CD14-positive monocyte (primary cell): ENCODE measurements at regions not wholly inside any gene's neighbourhood (a gene's known extent, or its start where the extent isn't known, plus 50 kb on each side); places are given as distances from the start of the nearest gene placed in this dataset.

ENCODE experiments used
- DNase-seq, 3 donors: peaks; one replicate each; pipeline ENCODE4 v3.0.0-alpha.2; 2011 to 2022
- H2AFZ ChIP-seq: 2 replicates; pipeline ENCODE4 v1.6.0; 2012; ENCODE audit warnings: mild to moderate bottlenecking, low read depth, low read length, inconsistent platforms; ENCODE audit not compliant: insufficient read depth, poor library complexity, severe bottlenecking
- H3K27ac ChIP-seq, 2 donors: 1 replicate in 1 of 2; 2 replicates in 1 of 2; pipeline ENCODE4 v1.5.1; 2012 to 2013; ENCODE audit warnings: low read length in 2 of 2, control low read depth in 1 of 2, inconsistent platforms in 1 of 2, low read depth in 1 of 2, mild to moderate bottlenecking in 1 of 2
- H3K27me3 ChIP-seq, 2 donors: one replicate each; pipeline versions ENCODE4 v1.6.0 to v1.6.1; 2011 to 2013; ENCODE audit warnings: low read length in 2 of 2; ENCODE audit not compliant: control insufficient read depth in 2 of 2, insufficient read depth in 2 of 2
- H3K36me3 ChIP-seq, 2 donors: replicated peaks in 1 of 2; 1 replicate in 1 of 2; 2 replicates in 1 of 2; pipeline versions ENCODE4 v1.5.1 to v1.6.1; 2012 to 2013; ENCODE audit warnings: low read length in 2 of 2, control low read depth in 1 of 2, inconsistent platforms in 1 of 2, mild to moderate bottlenecking in 1 of 2; ENCODE audit not compliant: insufficient read depth in 2 of 2, control insufficient read depth in 1 of 2
- H3K4me1 ChIP-seq, 2 donors: 1 replicate in 1 of 2; 2 replicates in 1 of 2; pipeline versions ENCODE4 v1.5.1 to v1.6.1; 2012 to 2013; ENCODE audit warnings: low read length in 2 of 2, control low read depth in 1 of 2, inconsistent platforms in 1 of 2, mild to moderate bottlenecking in 1 of 2, moderate library complexity in 1 of 2; ENCODE audit not compliant: insufficient read depth in 2 of 2, control insufficient read depth in 1 of 2
- H3K4me2 ChIP-seq: replicated peaks from 2 replicates; pipeline ENCODE3; 2012; ENCODE audit warnings: low read length, moderate library complexity, mild to moderate bottlenecking; ENCODE audit not compliant: poor library complexity, severe bottlenecking; ENCODE audit errors: extremely low read depth
- H3K4me3 ChIP-seq, 3 experiments: fragments of 200-600 bp in 1 of 3; sonication (generic) in 1 of 3; replicated peaks in 1 of 3; 1 replicate in 2 of 3; 2 replicates in 1 of 3; pipeline ENCODE4 v1.5.1; 2011 to 2013; ENCODE audit warnings: low read length in 3 of 3, mild to moderate bottlenecking in 3 of 3, control low read depth in 2 of 3, low read depth in 2 of 3, inconsistent platforms in 1 of 3, moderate library complexity in 1 of 3
- H3K79me2 ChIP-seq: 2 replicates; pipeline ENCODE4 v1.6.0; 2012; ENCODE audit warnings: mild to moderate bottlenecking, control low read depth, inconsistent platforms, low read length, moderate library complexity; ENCODE audit not compliant: insufficient read depth
- H3K9ac ChIP-seq: 2 replicates; pipeline ENCODE4 v1.6.0; 2017; ENCODE audit warnings: low read length, mild to moderate bottlenecking; ENCODE audit not compliant: insufficient read depth, poor library complexity, severe bottlenecking
- H3K9me3 ChIP-seq, 2 donors: replicated peaks in 1 of 2; 1 replicate in 1 of 2; 2 replicates in 1 of 2; pipeline versions ENCODE4 v1.5.1 to v1.6.1; 2012 to 2013; ENCODE audit warnings: low read length in 2 of 2, control low read depth in 1 of 2; ENCODE audit not compliant: control insufficient read depth in 1 of 2, insufficient read depth in 1 of 2
- H4K20me1 ChIP-seq: 2 replicates; pipeline ENCODE4 v1.6.0; 2012; ENCODE audit warnings: mild to moderate bottlenecking, low read length, control low read depth, moderate library complexity; ENCODE audit not compliant: insufficient read depth
- H3K27ac Mint-ChIP-seq, 7 donors: one replicate each; pipeline ENCODE4 v1.8.0; 2020; ENCODE audit warnings: mild to moderate bottlenecking in 7 of 7, mixed read lengths in 7 of 7, moderate library complexity in 6 of 7, inconsistent platforms in 2 of 7
- H3K27me3 Mint-ChIP-seq, 3 donors: one replicate each; pipeline ENCODE4 v1.8.0; 2021 to 2022; ENCODE audit warnings: low read depth in 3 of 3, mild to moderate bottlenecking in 3 of 3, mixed read lengths in 3 of 3, moderate library complexity in 3 of 3, inconsistent platforms in 1 of 3
- H3K36me3 Mint-ChIP-seq, 2 donors: one replicate each; pipeline ENCODE4 v1.8.0; 2020; ENCODE audit warnings: mixed read lengths in 2 of 2, inconsistent platforms in 1 of 2, mild to moderate bottlenecking in 1 of 2
- H3K4me1 Mint-ChIP-seq: one replicate; pipeline ENCODE4 v1.8.0; 2020; ENCODE audit warnings: mild to moderate bottlenecking, mixed read lengths
- H3K4me3 Mint-ChIP-seq, 2 donors: one replicate each; pipeline ENCODE4 v1.8.0; 2020; ENCODE audit warnings: mild to moderate bottlenecking in 2 of 2, mixed read lengths in 2 of 2, moderate library complexity in 1 of 2
- H3K9me3 Mint-ChIP-seq, 7 donors: one replicate each; pipeline ENCODE4 v1.8.0; 2020 to 2022; ENCODE audit warnings: mixed read lengths in 7 of 7, mild to moderate bottlenecking in 6 of 7, moderate library complexity in 6 of 7, inconsistent platforms in 2 of 7
- WGBS: methylation state at CpG from one replicate; pipeline ENCODE4 v1.1.5; 2013; ENCODE audit warnings: missing lambda C conversion rate; ENCODE audit not compliant: insufficient coverage; 5-methylcytosine and 5-hydroxymethylcytosine counted together
- intact Hi-C, 2 donors: fragments of 100-400 bp; cut with micrococcal nuclease; formaldehyde crosslinking; loops; one replicate each; pipeline versions ENCODE4 v1.15.0 to v1.15.1; 2023
- TF ChIP-seq, protein P1 (sequence below): fragments of 200-600 bp; IDR thresholded peaks from one replicate; pipeline ENCODE4 v1.8.0; 2022; ENCODE audit warnings: antibody characterized with exemption, mild to moderate bottlenecking

GRCh38 chr13:103210348-103210747 is 144.1 kb upstream of the SLC10A2 start:
- Mint-ChIP-seq H3K9me3 (peaks cover 0 to 2% (median 0%) of the 10 kb centered on the region in 7 donors), H3K27me3 (peaks cover 0 to 2% (median 0%) of the 10 kb centered on the region in 3 donors), H3K36me3 (no peaks in the 10 kb centered on the region), H3K27ac (no peak overlapping the region), H3K4me1 (no peaks in the 10 kb centered on the region), H3K4me3 (no peak overlapping the region)
- TF ChIP-seq, protein P1, sequence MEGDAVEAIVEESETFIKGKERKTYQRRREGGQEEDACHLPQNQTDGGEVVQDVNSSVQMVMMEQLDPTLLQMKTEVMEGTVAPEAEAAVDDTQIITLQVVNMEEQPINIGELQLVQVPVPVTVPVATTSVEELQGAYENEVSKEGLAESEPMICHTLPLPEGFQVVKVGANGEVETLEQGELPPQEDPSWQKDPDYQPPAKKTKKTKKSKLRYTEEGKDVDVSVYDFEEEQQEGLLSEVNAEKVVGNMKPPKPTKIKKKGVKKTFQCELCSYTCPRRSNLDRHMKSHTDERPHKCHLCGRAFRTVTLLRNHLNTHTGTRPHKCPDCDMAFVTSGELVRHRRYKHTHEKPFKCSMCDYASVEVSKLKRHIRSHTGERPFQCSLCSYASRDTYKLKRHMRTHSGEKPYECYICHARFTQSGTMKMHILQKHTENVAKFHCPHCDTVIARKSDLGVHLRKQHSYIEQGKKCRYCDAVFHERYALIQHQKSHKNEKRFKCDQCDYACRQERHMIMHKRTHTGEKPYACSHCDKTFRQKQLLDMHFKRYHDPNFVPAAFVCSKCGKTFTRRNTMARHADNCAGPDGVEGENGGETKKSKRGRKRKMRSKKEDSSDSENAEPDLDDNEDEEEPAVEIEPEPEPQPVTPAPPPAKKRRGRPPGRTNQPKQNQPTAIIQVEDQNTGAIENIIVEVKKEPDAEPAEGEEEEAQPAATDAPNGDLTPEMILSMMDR = no peak
- Histone ChIP-seq H3K36me3 (no peaks in the 10 kb centered on the region), H3K4me1 (no peaks in the 10 kb centered on the region), H3K4me3 (no peak overlapping the region), H3K27ac (no peak overlapping the region), H3K9ac (no peak overlapping the region), H2AFZ (no peak overlapping the region), H4K20me1 (no peaks in the 10 kb centered on the region), H3K9me3 (no peaks in the 10 kb centered on the region), H3K79me2 (no peaks in the 10 kb centered on the region), H3K4me2 (no peak overlapping the region), H3K27me3 (no peaks in the 10 kb centered on the region)
- no peak for DNase-seq
- 80% methylated on average over 1 of the region's 4 CpGs for WGBS
- intact Hi-C loops = no loop called here

GRCh38 chr13:103203735-103204330 is 137.6 kb upstream of the SLC10A2 start:
- Histone ChIP-seq H3K9me3 (peaks cover 4 to 8% of the 10 kb centered on the region in 2 donors), H3K4me3 (no peak overlapping the region), H3K79me2 (no peaks in the 10 kb centered on the region), H2AFZ (no peak overlapping the region), H3K36me3 (no peaks in the 10 kb centered on the region), H3K4me2 (no peak overlapping the region), H3K27ac (no peak overlapping the region), H3K27me3 (no peaks in the 10 kb centered on the region), H3K9ac (no peak overlapping the region), H3K4me1 (no peaks in the 10 kb centered on the region), H4K20me1 (no peaks in the 10 kb centered on the region)
- Mint-ChIP-seq H3K27me3 (no peaks in the 10 kb centered on the region), H3K9me3 (peaks cover 5 to 11% (median 8%) of the 10 kb centered on the region in 7 donors), H3K4me3 (no peak overlapping the region), H3K36me3 (no peaks in the 10 kb centered on the region), H3K4me1 (no peaks in the 10 kb centered on the region), H3K27ac (no peak overlapping the region)
- no peak for DNase-seq
- intact Hi-C loops = no loop called here
- TF ChIP-seq, protein P1 = no peak
